ENCODE measurements at regions not wholly inside any gene's neighbourhood (a gene's known extent, or its start where the extent isn't known, plus 50 kb on each side); places are given as distances from the start of the nearest gene placed in this dataset.

- TF ChIP-seq CTCF (IDR thresholded peaks at IDR 0.05) = no peak
- no peak for TF ChIP-seq POLR2A (IDR thresholded peaks at IDR 0.05)
Observed at GRCh38 chr9:26527931-26528330, 364.7 kb downstream of the CAAP1 start.
